H1 (cell line): ENCODE measurements at regions not wholly inside any gene's neighbourhood (a gene's known extent, or its start where the extent isn't known, plus 50 kb on each side); places are given as distances from the start of the nearest gene placed in this dataset.

ENCODE experiments used
- CTCF ChIA-PET: fragments of 300-600 bp; sonication (Branson Sonifier 250); formaldehyde crosslinking; loops from one replicate; lab custom pipeline; 2021; ENCODE audit not compliant: partially characterized antibody; lab: Charles Lee
- POLR2A ChIA-PET: fragments of 300-600 bp; sonication (Branson Sonifier 250); formaldehyde crosslinking; loops from one replicate; lab custom pipeline; 2021; ENCODE audit warnings: inconsistent platforms; ENCODE audit not compliant: partially characterized antibody; lab: Charles Lee
- DNase-seq, 2 experiments: peaks; one replicate each; pipeline versions ENCODE4 v3.0.0 to v3.0.0-alpha.2; 2010 to 2022; ENCODE audit warnings: low spot score in 2 of 2, low read depth in 1 of 2, mixed read lengths in 1 of 2
- FAIRE-seq: peaks from 2 replicates; lab custom pipeline; 2011; peaks lifted over from hg19 to GRCh38; lab: Jason Lieb, UNC
- H2AFZ ChIP-seq: 2 replicates; pipeline ENCODE4 v1.8.1; 2012; ENCODE audit warnings: low read length, inconsistent platforms
- H2AK5ac ChIP-seq: 2 replicates; pipeline ENCODE4 v1.6.1; 2013; ENCODE audit warnings: low read depth, low read length
- H2BK120ac ChIP-seq: replicated peaks from 2 replicates; pipeline ENCODE3; 2013; ENCODE audit warnings: low read depth, low read length, inconsistent platforms
- H2BK12ac ChIP-seq: 2 replicates; pipeline ENCODE4 v1.6.1; 2013; ENCODE audit warnings: low read depth, low read length
- H2BK15ac ChIP-seq: 2 replicates; pipeline ENCODE4 v1.6.1; 2013; ENCODE audit warnings: low read length
- H2BK20ac ChIP-seq: 2 replicates; pipeline ENCODE4 v1.6.1; 2013; ENCODE audit warnings: low read length
- H2BK5ac ChIP-seq: 2 replicates; pipeline ENCODE4 v1.6.1; 2013; ENCODE audit warnings: low read depth, low read length
- H3K14ac ChIP-seq: 2 replicates; pipeline ENCODE4 v1.6.1; 2013; ENCODE audit warnings: inconsistent platforms; ENCODE audit not compliant: insufficient read length
- H3K18ac ChIP-seq: 2 replicates; pipeline ENCODE4 v1.6.1; 2013; ENCODE audit warnings: low read length; ENCODE audit errors: extremely low read depth
- H3K23ac ChIP-seq: 2 replicates; pipeline ENCODE4 v1.6.1; 2013; ENCODE audit warnings: inconsistent platforms; ENCODE audit not compliant: insufficient read length
- H3K23me2 ChIP-seq: 2 replicates; pipeline ENCODE4 v1.6.1; 2013; ENCODE audit warnings: low read depth, low read length
- H3K27ac ChIP-seq: 2 replicates; pipeline ENCODE4 v1.6.1; 2011; ENCODE audit warnings: low read depth, low read length, inconsistent platforms
- H3K27me3 ChIP-seq, 4 experiments: replicated peaks in 1 of 4; 1 replicate in 1 of 4; 2 replicates in 3 of 4; pipeline versions ENCODE4 v1.6.1 to v1.8.1; 2011 to 2013; ENCODE audit warnings: low read length in 3 of 4, mild to moderate bottlenecking in 3 of 4, inconsistent platforms in 2 of 4, mixed read lengths in 2 of 4, moderate library complexity in 1 of 4; ENCODE audit not compliant: control insufficient read depth in 3 of 4, insufficient read depth in 3 of 4; ENCODE audit errors: extremely low read depth in 1 of 4
- H3K36me3 ChIP-seq, 4 experiments: 2 replicates each; pipeline versions ENCODE4 v1.6.1 to v1.8.1; 2011 to 2013; ENCODE audit warnings: mild to moderate bottlenecking in 4 of 4, low read length in 3 of 4, moderate library complexity in 2 of 4, control low read depth in 1 of 4, inconsistent platforms in 1 of 4; ENCODE audit not compliant: insufficient read depth in 4 of 4, control insufficient read depth in 2 of 4
- H3K4ac ChIP-seq: replicated peaks from 2 replicates; pipeline ENCODE3; 2013; ENCODE audit warnings: low read length, low read depth, mixed read lengths, inconsistent platforms; ENCODE audit not compliant: insufficient read length
- H3K4me1 ChIP-seq, 4 experiments: replicated peaks in 1 of 4; 1 replicate in 1 of 4; 2 replicates in 3 of 4; pipeline versions ENCODE4 v1.6.1 to v1.8.1; 2011 to 2013; ENCODE audit warnings: low read length in 3 of 4, inconsistent platforms in 2 of 4, mixed read lengths in 1 of 4; ENCODE audit not compliant: insufficient read depth in 4 of 4, control insufficient read depth in 3 of 4
- H3K4me2 ChIP-seq, 2 experiments: 2 replicates each; pipeline versions ENCODE4 v1.6.1 to v1.8.1; 2011 to 2013; ENCODE audit warnings: low read depth in 2 of 2, low read length in 2 of 2, control low read depth in 1 of 2, inconsistent platforms in 1 of 2, mild to moderate bottlenecking in 1 of 2; ENCODE audit not compliant: insufficient read depth in 1 of 2
- H3K4me3 ChIP-seq, 4 experiments: fragments of 200-600, 300-600 bp in 1 of 4; sonication (generic), shearing (Covaris generic), sonication (Bioruptor Twin) in 1 of 4; 2 replicates each; pipeline versions ENCODE4 v1.5.1 to v1.8.1; 2011 to 2016; ENCODE audit warnings: low read length in 4 of 4, low read depth in 3 of 4, control low read depth in 2 of 4, inconsistent platforms in 2 of 4, mild to moderate bottlenecking in 2 of 4, mixed read lengths in 1 of 4, moderate library complexity in 1 of 4; ENCODE audit not compliant: insufficient read depth in 2 of 4; ENCODE audit errors: extremely low read depth in 1 of 4
- H3K56ac ChIP-seq: replicated peaks from 2 replicates; pipeline ENCODE3; 2013; ENCODE audit warnings: low read depth, mild to moderate bottlenecking, mixed read lengths, low read length, inconsistent platforms; ENCODE audit not compliant: insufficient read length
- H3K79me1 ChIP-seq: 2 replicates; pipeline ENCODE4 v1.6.1; 2013; ENCODE audit warnings: low read depth, low read length, control low read depth
- H3K79me2 ChIP-seq, 2 experiments: 2 replicates each; pipeline versions ENCODE4 v1.6.1 to v1.8.1; 2012 to 2013; ENCODE audit warnings: low read length in 2 of 2, mild to moderate bottlenecking in 2 of 2, inconsistent platforms in 1 of 2; ENCODE audit not compliant: insufficient read depth in 2 of 2, control insufficient read depth in 1 of 2
- H3K9ac ChIP-seq, 4 experiments: replicated peaks in 1 of 4; 1 replicate in 1 of 4; 2 replicates in 3 of 4; pipeline versions ENCODE4 v1.6.1 to v1.8.1; 2011 to 2013; ENCODE audit warnings: low read depth in 3 of 4, low read length in 3 of 4, control low read depth in 2 of 4, mild to moderate bottlenecking in 2 of 4, moderate library complexity in 2 of 4, inconsistent platforms in 1 of 4; ENCODE audit errors: extremely low read depth in 1 of 4
- H3K9me3 ChIP-seq, 2 experiments: 2 replicates each; pipeline versions ENCODE4 v1.6.1 to v1.8.1; 2012 to 2013; ENCODE audit warnings: mild to moderate bottlenecking in 2 of 2, moderate library complexity in 2 of 2, control low read depth in 1 of 2, inconsistent platforms in 1 of 2, low read depth in 1 of 2, low read length in 1 of 2, mixed read lengths in 1 of 2; ENCODE audit not compliant: insufficient read depth in 2 of 2
- H4K20me1 ChIP-seq, 2 experiments: replicated peaks in 1 of 2; 2 replicates each; pipeline versions ENCODE3 to v1.8.1; 2011 to 2013; ENCODE audit warnings: inconsistent platforms in 2 of 2, low read length in 2 of 2, mild to moderate bottlenecking in 1 of 2; ENCODE audit not compliant: insufficient read depth in 2 of 2, control insufficient read depth in 1 of 2
- H4K5ac ChIP-seq: 2 replicates; pipeline ENCODE4 v1.6.1; 2013; ENCODE audit warnings: low read length, low read depth, mixed read lengths, inconsistent platforms; ENCODE audit not compliant: insufficient read length
- H4K8ac ChIP-seq: 2 replicates; pipeline ENCODE4 v1.8.0; 2013; ENCODE audit warnings: mild to moderate bottlenecking, moderate library complexity, low read length, inconsistent platforms; ENCODE audit not compliant: insufficient read depth; ENCODE audit errors: extremely low read depth
- H4K91ac ChIP-seq: replicated peaks from 2 replicates; pipeline ENCODE3; 2013; ENCODE audit warnings: low read length, mixed read lengths, inconsistent platforms; ENCODE audit not compliant: insufficient read length
- ASH2L ChIP-seq: fragments of 200-600, 300-600 bp; sonication (generic); IDR thresholded peaks from one replicate; pipeline ENCODE4 v1.7.1; 2017; ENCODE audit warnings: low read length
- GABPA ChIP-seq: IDR thresholded peaks from 2 replicates; pipeline ENCODE4 v1.6.1; 2011; ENCODE audit warnings: mild to moderate bottlenecking, low read length, moderate library complexity, borderline replicate concordance; ENCODE audit not compliant: insufficient read depth
- GTF2F1 ChIP-seq: IDR thresholded peaks from 2 replicates; pipeline ENCODE4 v1.6.1; 2012; ENCODE audit warnings: low read depth, low read length, improper control_type of control experiment, borderline replicate concordance
- HDAC2 ChIP-seq, 2 experiments: fragments of 300-600 bp in 1 of 2; sonication (generic) in 1 of 2; IDR thresholded peaks; 2 replicates each; pipeline ENCODE4 v1.6.1; 2011 to 2012; ENCODE audit warnings: low read depth in 2 of 2, low read length in 2 of 2, mild to moderate bottlenecking in 2 of 2, moderate library complexity in 2 of 2, borderline replicate concordance in 1 of 2, inconsistent platforms in 1 of 2
- KDM1A ChIP-seq: fragments of 200-600, 300-600 bp; sonication (generic); IDR thresholded peaks from 2 replicates; pipeline ENCODE4 v1.7.1; 2016; ENCODE audit warnings: mild to moderate bottlenecking, low read length, borderline replicate concordance
- RFX5 ChIP-seq: IDR thresholded peaks from 2 replicates; pipeline ENCODE4 v1.6.1; 2011; ENCODE audit warnings: low read depth, low read length, improper control_type of control experiment, borderline replicate concordance
- RNF2 ChIP-seq: fragments of 200-900, 300-1000 bp; sonication (generic); IDR thresholded peaks from 2 replicates; pipeline ENCODE4 v1.7.1; 2016; ENCODE audit warnings: borderline replicate concordance, low read depth, mild to moderate bottlenecking, antibody characterized with exemption, low read length; ENCODE audit not compliant: poor library complexity, severe bottlenecking; ENCODE audit errors: missing control alignments
- SIN3A ChIP-seq, 2 experiments: IDR thresholded peaks in 1 of 2; conservative IDR thresholded peaks in 1 of 2; 2 replicates each; pipeline ENCODE4 v1.6.1; 2011 to 2012; ENCODE audit warnings: low read length in 2 of 2, improper control_type of control experiment in 1 of 2, low read depth in 1 of 2, mild to moderate bottlenecking in 1 of 2
- SP2 ChIP-seq: IDR thresholded peaks from 2 replicates; pipeline ENCODE4 v1.6.1; 2012; ENCODE audit warnings: mild to moderate bottlenecking, low read length, inconsistent platforms
- USF2 ChIP-seq: IDR thresholded peaks from 2 replicates; pipeline ENCODE4 v1.6.1; 2011; ENCODE audit warnings: low read length, improper control_type of control experiment
- WGBS, 2 experiments: shearing (Covaris generic) in 1 of 2; methylation state at CpG; one replicate each; pipeline versions ENCODE4 v1.1.6 to v1.1.7; 2013 to 2015; ENCODE audit warnings: low lambda C conversion rate in 2 of 2, mixed read lengths in 2 of 2, inconsistent platforms in 1 of 2, low coverage in 1 of 2, missing lambda C conversion rate in 1 of 2; ENCODE audit not compliant: insufficient replicate concordance in 2 of 2, insufficient coverage in 1 of 2, insufficient read length in 1 of 2; ENCODE audit errors: extremely low coverage in 1 of 2, missing lambda C conversion rate in 1 of 2; 5-methylcytosine and 5-hydroxymethylcytosine counted together

- Histone ChIP-seq H2BK5ac (no peak overlapping the region), H3K4me3 (no peak overlapping the region), H3K4ac (no peak overlapping the region), H4K8ac (no peak overlapping the region), H4K91ac (no peak overlapping the region), H4K5ac (no peak overlapping the region), H3K18ac (no peak overlapping the region), H3K9ac (no peak overlapping the region), H3K27ac (no peak overlapping the region), H3K23me2 (no peaks in the 10 kb centered on the region), H4K20me1 (no peaks in the 10 kb centered on the region), H3K14ac (no peak overlapping the region), H3K36me3 (no peaks in the 10 kb centered on the region), H3K79me2 (no peaks in the 10 kb centered on the region), H3K4me1 (no peaks in the 10 kb centered on the region), H2BK12ac (no peak overlapping the region), H2AK5ac (no peak overlapping the region), H3K4me2 (no peak overlapping the region), H3K27me3 (no peaks in the 10 kb centered on the region), H3K9me3 (no peaks in the 10 kb centered on the region), H2BK20ac (no peak overlapping the region), H2AFZ (no peak overlapping the region), H3K79me1 (no peaks in the 10 kb centered on the region), H3K56ac (no peak overlapping the region), H2BK15ac (no peak overlapping the region), H3K23ac (no peak overlapping the region), H2BK120ac (no peak overlapping the region)
- 96% methylated on average over 4 of the region's 5 CpGs; no CpG with 5 or more reads in 1 of the 2 experiments for WGBS, 2 experiments
- TF ChIP-seq GABPA, result no peak
- TF ChIP-seq HDAC2 (IDR thresholded peaks at IDR 0.05; ENCODE audit: borderline replicate concordance in 1 of 2, low read depth in 2 of 2, low read length in 2 of 2), result no peak
- no peak for TF ChIP-seq RFX5
- no peak for TF ChIP-seq GTF2F1
- TF ChIP-seq SP2, result no peak
- no peak for TF ChIP-seq RNF2
- no peak for TF ChIP-seq ASH2L
- no peak for TF ChIP-seq USF2
- no peak for TF ChIP-seq SIN3A (conservative IDR thresholded peaks at IDR 0.05 in 1 of 2, IDR thresholded peaks at IDR 0.05 in 1 of 2; ENCODE audit: low read depth in 1 of 2, low read length in 2 of 2)
- no peak for TF ChIP-seq KDM1A
- CTCF ChIA-PET, result no interaction called here
- POLR2A ChIA-PET, result no interaction called here
- FAIRE-seq (no peak), DNase-seq (no peak)
Observed at GRCh38 chr4:62806816-62807215, 1602.4 kb downstream of the TECRL start.
